Stimulated activated CD8-positive, alpha-beta memory T cell treated with anti-CD3 and anti-CD28 coated beads, Interleukin-4, amount 100 ng/mL, for 1 hour (primary cell): ENCODE measurements at regions not wholly inside any gene's neighbourhood (a gene's known extent, or its start where the extent isn't known, plus 50 kb on each side); places are given as distances from the start of the nearest gene placed in this dataset.

ENCODE experiments used
- DNase-seq, 2 donors: peaks; one replicate each; pipeline ENCODE4 v3.0.0-alpha.2; 2020; ENCODE audit warnings: low read depth in 2 of 2, low spot score in 1 of 2

- no peak for DNase-seq
Observed at GRCh38 chr22:47259990-47260389, 497.5 kb downstream of the TBC1D22A start.

DNA sequence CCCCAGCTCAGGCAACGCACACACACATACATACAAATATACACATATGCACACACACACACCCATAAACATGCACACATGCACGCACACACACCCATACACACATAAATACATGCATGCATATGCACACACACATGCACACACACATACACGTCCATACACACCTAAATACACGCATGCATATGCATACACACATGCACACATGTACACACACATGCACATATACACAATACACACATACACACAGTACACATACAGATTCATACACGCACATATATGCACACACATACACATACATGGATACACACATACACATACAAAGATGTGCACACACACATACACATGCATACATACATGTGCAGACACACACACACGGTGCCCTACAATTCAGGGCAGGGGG, 496.6 kb downstream of the TBC1D22A start:
- DNase-seq = no peak

DNA sequence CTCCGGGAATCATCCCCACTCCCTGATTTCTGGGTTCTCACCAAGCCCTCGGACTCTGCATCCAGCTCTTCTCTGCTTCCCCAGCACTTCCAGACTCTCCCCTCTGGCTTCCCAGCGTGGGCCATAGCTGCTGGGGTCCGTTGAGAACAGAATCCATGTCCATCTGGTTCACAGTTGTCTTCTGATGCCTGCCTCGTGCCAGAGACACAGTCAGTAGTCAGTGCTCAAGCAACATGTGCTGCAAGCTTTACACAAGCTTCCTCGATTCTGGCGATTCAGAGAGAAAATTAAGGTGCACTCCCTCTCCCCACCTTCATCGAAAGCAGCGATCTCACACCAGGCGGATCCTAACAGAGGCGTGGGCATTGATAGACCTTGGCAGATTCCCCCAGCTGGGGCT, 495.5 kb downstream of the TBC1D22A start:
- DNase-seq = no peak

DNA sequence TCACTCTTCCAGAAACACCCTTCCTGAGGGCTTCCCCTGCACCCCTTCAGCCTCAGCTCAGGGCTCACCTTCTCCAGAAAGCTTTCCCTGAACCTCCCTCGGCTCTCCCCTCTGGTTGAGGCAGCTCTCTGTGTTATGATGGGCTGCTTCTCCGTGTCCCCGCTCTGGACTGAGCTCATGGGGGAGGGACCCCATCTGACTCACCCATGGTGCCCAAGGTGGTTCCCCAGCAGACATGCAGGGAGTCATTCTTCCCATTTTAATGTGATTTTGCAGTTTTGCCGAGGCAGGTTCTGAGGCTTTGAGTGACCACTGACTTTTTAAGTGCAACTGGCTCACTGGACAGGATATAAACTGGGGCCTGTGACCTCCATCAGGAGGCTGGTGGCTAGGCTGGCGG, 495.1 kb downstream of the TBC1D22A start:
- no peak for DNase-seq

GRCh38 chr22:47251911-47252310, 489.5 kb downstream of the TBC1D22A start:
- no peak for DNase-seq

DNA sequence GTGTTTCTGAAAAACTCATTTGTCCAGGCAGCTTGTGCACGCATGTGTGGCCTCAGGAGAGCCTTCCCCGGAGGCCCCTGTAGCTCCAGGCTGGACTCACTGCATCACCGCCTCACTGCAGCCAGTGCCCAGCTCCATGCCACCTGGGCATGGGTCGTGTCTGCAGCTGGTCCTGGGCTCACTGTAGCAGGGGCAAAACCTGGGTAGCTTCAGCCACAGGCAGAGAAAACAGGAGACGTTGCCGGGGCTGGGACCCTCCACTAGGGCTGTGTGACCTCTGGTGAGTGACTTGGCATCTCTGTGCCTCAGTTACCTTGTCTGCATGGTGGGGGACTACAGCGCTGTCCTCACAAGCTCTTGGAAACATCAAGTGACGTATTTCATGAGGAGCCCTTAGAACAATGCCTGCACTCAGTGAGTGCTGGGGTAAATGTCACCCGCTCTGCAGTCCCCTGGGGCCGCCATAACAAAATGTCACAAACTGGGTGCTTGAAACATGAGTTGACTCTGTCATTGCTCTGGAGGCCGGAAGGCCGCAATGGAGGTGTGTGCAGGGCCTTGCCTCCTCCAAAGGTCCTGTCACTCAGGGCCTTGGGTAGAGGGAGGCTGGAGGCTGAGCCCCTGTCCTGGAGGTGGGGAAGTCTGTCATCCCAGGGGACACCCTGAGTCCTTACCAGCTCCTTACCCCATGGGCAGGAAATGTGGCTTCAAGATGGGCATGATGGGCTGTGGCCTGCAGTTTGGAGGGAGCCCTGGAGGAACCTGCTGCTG, 488.7 kb downstream of the TBC1D22A start:
- no peak for DNase-seq

DNA sequence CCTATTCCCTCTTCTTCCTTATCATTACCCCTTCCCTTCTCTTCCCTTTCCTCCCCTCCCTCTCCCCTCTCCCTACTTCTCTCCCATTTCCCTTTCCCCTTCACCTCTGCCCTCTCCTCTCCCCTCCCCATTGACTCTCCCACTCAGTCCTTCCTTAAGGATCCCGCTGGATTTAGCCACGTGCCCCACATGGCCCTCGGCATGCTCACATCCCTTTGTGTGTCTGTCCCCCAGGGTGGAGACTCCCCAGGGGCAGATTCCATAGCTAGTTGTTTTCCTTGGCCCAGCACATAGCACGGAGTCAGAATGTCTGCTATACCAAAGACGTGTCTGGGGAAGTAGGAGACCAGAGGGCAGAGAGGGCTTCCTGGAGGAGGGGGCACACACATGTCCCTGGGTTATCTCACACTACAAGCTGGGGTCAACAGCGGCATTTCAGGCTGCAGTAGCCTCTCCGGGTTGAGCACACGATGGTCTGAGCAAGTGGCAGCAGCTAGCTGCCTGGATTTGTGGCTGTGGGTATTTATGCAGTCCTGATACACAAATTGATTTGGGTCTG, 487.0 kb downstream of the TBC1D22A start:
- DNase-seq = no peak

DNA sequence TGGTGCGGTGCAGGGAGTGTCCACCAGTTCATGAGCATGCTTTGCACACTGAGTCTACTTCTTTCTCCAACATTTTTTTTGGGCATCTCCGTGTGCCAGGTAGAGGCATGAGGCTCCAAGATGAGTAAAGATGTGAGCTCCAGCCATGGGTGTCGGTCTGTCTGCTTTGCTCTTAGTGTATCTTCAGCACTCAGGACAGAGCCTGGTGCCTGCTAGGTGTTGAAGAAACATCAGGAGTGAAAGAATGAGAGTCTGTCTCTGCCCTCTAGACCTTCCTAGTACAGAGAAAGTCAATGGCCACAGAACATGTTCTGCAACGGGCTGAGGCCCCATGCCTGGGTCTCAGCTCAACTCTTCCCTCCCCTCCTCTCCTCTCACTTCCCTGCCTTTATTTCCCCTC, 486.5 kb downstream of the TBC1D22A start:
- DNase-seq = no peak

DNA sequence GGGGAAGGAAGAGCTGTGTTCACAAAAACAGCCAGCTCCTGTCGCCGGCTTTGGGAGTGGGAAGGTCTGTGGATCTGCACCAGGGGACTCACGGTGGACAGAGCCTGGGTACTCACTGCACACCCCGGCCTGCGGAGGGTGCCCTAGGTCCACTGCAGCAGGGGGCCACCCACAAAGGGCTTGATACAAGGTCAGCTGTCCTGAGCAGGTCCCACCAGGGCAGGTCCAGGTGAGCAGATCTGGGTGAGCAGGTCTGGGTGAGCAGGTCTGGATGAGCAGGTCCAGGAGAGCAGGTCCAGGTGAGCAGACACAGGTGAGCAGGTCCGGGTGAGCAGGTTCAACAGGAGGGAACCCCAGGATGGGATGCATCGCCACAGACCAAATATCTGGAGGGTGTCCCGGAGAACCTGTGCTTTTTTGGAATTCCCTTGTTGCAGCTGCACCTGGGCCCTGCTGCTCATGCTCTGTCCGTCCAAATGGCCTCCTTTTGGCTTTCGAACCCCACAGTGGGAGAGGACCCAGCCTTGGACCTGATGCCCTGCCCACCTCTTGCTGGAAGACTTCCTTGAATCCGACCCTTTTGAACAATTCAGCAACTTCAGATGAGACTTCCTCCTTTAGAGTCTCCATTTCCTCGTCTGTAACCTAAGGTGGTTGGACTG, 485.3 kb downstream of the TBC1D22A start:
- no peak for DNase-seq

DNA sequence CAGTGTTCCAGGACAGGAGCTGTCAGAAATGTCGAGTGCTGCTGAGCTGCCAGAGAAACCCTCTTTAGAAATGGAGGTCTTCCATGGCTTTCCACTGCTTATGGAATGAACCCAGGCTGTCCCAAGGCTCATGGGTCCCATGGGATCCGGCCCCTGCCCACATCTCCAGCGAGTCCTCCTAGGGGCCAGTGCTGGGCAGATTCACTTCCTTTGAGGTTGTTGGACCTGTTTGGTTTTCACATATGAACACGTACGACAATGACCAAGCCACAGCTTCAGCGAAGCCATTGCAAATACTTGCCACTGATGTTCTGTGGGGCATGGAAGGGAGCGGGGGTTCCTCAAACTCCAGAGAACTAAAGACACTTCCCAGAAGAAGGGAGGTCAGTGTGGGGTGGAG, 483.3 kb downstream of the TBC1D22A start:
- DNase-seq = no peak

DNA sequence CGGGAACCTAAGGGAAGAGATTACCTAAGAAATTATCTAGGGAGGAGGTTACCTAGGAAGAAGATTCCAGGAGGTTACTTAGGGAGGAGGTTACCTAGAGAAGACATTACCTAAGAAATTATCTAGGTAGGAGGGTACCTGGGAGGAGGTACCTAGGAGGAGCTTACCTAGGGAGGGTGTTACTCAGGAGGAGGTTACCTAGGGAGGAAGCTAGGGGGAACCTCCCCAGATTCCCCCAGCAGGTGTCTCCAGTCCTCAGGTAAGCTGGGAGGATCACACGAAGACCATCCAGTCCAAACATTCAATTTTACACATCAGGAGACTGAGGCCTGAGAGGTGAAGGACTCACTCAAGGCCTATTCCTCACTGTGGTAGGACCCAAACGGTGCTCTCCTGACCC, 482.8 kb downstream of the TBC1D22A start:
- no peak for DNase-seq

DNA sequence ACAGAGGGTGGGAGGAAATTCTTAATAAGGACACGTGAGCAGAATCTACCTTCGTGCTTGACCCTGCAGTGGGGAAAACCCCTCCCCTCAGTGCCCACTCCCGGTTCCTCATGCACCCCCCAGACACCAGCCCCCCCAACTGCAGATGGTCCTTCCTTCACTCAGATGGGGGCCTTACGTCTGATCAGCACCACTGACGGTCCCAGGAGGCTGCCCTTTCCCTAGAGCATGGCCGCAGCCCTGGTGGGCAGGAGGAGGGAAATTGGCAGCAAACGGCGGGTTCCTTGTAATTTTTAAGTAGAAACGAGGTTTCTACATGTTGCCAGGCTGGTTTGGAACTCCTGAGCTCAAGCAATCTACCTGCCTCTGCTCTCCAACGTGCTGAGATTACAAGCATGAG, 477.7 kb downstream of the TBC1D22A start:
- no peak for DNase-seq

DNA sequence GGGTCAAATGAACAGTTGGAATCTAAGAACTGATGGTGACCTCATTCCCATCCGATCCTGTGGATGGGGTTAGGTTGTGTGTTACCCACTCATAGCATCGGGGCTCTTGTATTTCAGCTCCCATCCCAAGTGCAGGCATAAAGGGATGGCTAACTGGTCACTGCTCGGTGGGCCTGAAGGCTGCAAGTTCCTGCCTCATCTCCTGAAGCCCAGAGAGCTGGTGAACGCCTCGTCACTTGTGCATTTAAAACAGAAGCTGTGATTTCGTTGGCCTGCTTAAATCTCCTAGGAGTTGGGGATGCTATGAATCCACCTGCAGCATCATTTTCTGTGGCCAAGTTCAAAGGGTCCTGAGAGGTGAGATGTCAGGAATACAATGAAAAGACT, 477.0 kb downstream of the TBC1D22A start:
- no peak for DNase-seq

DNA sequence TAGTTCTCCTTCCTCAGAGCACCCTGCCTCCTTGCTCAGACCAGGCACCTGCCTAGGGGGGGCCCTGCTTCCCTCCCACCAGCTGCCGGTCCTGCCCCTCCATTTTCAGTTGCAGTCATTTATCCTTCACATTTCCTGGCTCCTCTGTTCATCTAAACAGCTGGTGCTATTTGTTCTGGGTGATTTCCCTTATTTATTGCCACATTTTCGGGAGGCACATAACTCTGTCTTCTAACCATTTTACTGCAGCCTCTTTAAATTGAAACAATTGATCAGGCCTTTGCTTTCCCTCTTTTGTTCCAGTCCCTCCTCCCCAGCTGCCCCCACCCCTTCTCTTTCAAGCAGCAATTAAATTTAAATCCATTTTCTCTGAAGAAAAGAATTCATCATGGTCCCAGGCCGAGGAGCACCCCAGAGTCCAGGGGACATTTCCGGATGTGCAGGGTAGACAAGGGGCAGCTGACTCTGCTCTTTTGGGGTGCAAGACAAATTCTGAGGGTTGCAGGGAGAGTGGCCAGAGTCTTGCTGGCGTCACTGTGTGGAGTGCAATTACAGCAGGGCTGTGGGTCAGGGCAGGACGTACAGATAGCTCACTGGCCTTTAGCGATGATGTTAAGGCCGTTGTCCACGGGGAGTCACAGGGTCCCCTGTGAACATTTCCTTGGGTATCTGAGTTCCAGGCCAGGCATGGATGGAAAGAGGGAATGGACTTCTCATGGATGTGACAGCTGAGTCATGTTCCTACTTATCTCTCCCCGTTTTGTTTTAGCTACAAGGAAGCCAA, 476.4 kb downstream of the TBC1D22A start:
- no peak for DNase-seq

- no peak for DNase-seq
Observed at GRCh38 chr22:47237890-47238480, 475.5 kb downstream of the TBC1D22A start.

DNA sequence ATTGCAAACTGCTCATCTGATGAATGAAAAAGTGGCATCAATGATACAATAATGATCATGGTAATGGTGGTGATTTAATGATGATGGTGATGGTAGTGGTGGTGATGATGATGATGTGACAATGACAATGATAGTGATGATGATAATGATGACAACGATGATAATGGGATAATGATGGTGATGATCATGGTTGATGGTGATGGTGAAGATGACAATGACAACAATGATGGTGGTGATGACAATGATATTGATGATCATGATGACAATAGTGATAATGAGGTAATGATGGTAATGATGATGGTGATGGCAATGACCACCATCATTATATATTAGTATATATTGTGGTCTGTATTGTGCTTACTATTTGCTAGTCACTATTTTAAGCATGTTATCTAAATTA, 474.3 kb downstream of the TBC1D22A start:
- no peak for DNase-seq

DNA sequence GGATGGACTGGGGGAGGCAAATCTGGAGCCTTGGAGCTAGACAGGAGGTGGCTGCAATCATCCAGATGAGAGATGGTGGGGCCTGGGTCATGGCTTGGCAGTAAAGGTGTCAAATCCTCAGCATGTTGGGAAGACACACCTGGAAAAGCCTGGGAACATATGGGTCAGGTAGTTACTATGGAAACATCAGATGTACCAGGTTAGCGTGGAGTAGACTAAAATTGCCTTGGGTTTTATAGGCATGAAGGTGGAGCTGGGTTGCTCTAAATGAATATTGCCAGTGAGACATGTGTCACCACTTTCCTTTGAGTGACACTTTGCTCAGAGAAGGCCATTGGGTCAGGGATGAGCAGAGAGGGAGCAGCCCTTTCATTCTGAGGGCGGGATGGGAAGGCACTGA, 473.7 kb downstream of the TBC1D22A start:
- DNase-seq = no peak

- no peak for DNase-seq
Observed at GRCh38 chr22:47233316-47234243, 471.1 kb downstream of the TBC1D22A start.

GRCh38 chr22:47232753-47233152, 470.3 kb downstream of the TBC1D22A start:
- DNase-seq = no peak

GRCh38 chr22:47232197-47232596, 469.7 kb downstream of the TBC1D22A start:
- DNase-seq = no peak
